HepG2 (cell line): ENCODE measurements at regions not wholly inside any gene's neighbourhood (a gene's known extent, or its start where the extent isn't known, plus 50 kb on each side); places are given as distances from the start of the nearest gene placed in this dataset.

Source experiments
- ATAC-seq: fragments of 200-7000 bp; cut with Tn5 transposase; 3 replicates; pipeline ENCODE4 v1.9.1; 2020; ENCODE audit warnings: mild to moderate bottlenecking, moderate library complexity
- BruUV-seq: library from RNA; stranded (reverse); fragments of 400-500 nt; replicated peaks from 2 replicates; lab custom pipeline; 2021; lab: Mats Ljungman, UMichigan
- CTCF ChIA-PET: fragments of 300-600 bp; formaldehyde crosslinking; extraction: SDS; loops from one replicate; lab custom pipeline; 2021; ENCODE audit warnings: low total read pairs, inconsistent platforms, low intra/inter-chr PET ratio; lab: Yijun Ruan, JAX
- POLR2A ChIA-PET: fragments of 350-600 bp; sonication (Branson Sonifier 250); formaldehyde crosslinking; loops from one replicate; lab custom pipeline; 2020; ENCODE audit warnings: antibody characterized with exemption, inconsistent platforms; lab: Yijun Ruan, JAX
- DNase-seq: peaks from one replicate; pipeline ENCODE4 v3.0.0-alpha.2; 2015; ENCODE audit warnings: low spot score
- FAIRE-seq: peaks from 3 replicates; lab custom pipeline; 2011; peaks lifted over from hg19 to GRCh38; lab: Jason Lieb, UNC
- H2AFZ ChIP-seq: one replicate; pipeline ENCODE4 v1.6.1; 2011; ENCODE audit warnings: low read length, inconsistent platforms
- H3K27ac ChIP-seq: fragments of 300-600 bp; 3 replicates; pipeline ENCODE4 v1.8.0; 2011; ENCODE audit warnings: mixed run types, mild to moderate bottlenecking, mixed read lengths, low read length, inconsistent platforms; ENCODE audit not compliant: insufficient read depth; ENCODE audit errors: extremely low read length
- H3K27me3 ChIP-seq, 2 experiments: fragments of 200-600 bp in 1 of 2; 2 replicates in 1 of 2; 3 replicates in 1 of 2; pipeline versions ENCODE4 v1.6.0 to v1.8.0; 2011; ENCODE audit warnings: low read length in 2 of 2, mild to moderate bottlenecking in 2 of 2, moderate library complexity in 2 of 2, inconsistent platforms in 1 of 2; ENCODE audit not compliant: insufficient read depth in 2 of 2, control insufficient read depth in 1 of 2
- H3K36me3 ChIP-seq, 2 experiments: fragments of 200-600 bp in 1 of 2; replicated peaks in 1 of 2; 2 replicates in 1 of 2; 3 replicates in 1 of 2; pipeline versions ENCODE4 v1.5.1 to v1.8.0; 2011; ENCODE audit warnings: low read length in 2 of 2, inconsistent platforms in 1 of 2; ENCODE audit not compliant: insufficient read depth in 2 of 2, control insufficient read depth in 1 of 2
- H3K4me1 ChIP-seq: 2 replicates; pipeline ENCODE4 v1.5.1; 2012; ENCODE audit warnings: low read length, inconsistent platforms; ENCODE audit not compliant: insufficient read depth
- H3K4me2 ChIP-seq: 2 replicates; pipeline ENCODE4 v1.6.0; 2011; ENCODE audit warnings: low read depth, low read length, inconsistent platforms
- H3K4me3 ChIP-seq, 3 experiments: fragments of 200-600 bp in 1 of 3; sonication (generic), shearing (Covaris generic) in 1 of 3; replicated peaks in 1 of 3; 2 replicates each; pipeline ENCODE4 v1.5.1; 2011 to 2016; ENCODE audit warnings: low read length in 3 of 3, inconsistent platforms in 2 of 3, low read depth in 2 of 3, mild to moderate bottlenecking in 2 of 3, control low read depth in 1 of 3, mixed read lengths in 1 of 3; ENCODE audit not compliant: insufficient read depth in 1 of 3
- H3K79me2 ChIP-seq: one replicate; pipeline ENCODE4 v1.6.1; 2011; ENCODE audit warnings: low read length, inconsistent platforms; ENCODE audit not compliant: insufficient read depth
- H3K9ac ChIP-seq: 2 replicates; pipeline ENCODE4 v1.6.0; 2011; ENCODE audit warnings: mild to moderate bottlenecking, low read depth, low read length, inconsistent platforms; ENCODE audit not compliant: insufficient read depth
- H3K9me3 ChIP-seq: 2 replicates; pipeline ENCODE4 v1.5.1; 2012; ENCODE audit warnings: mild to moderate bottlenecking, low read length
- H4K20me1 ChIP-seq: 2 replicates; pipeline ENCODE4 v1.6.0; 2011; ENCODE audit warnings: inconsistent platforms, mild to moderate bottlenecking, low read length, moderate library complexity; ENCODE audit not compliant: insufficient read depth
- SMAD9 ChIP-seq: sonication (generic); formaldehyde crosslinking; IDR thresholded peaks from 2 replicates; pipeline ENCODE4 v1.5.1; 2020; ENCODE audit warnings: mild to moderate bottlenecking, missing genetic modification reagents
- SMARCE1 ChIP-seq: fragments of 450-650 bp; IDR thresholded peaks from 2 replicates; pipeline ENCODE4 v1.6.1; 2017; ENCODE audit warnings: borderline replicate concordance
- SNRNP70 ChIP-seq: fragments of 200-400 bp; formaldehyde crosslinking; IDR thresholded peaks from 2 replicates; pipeline ENCODE4 v1.6.1; 2017; ENCODE audit warnings: mild to moderate bottlenecking, low read depth, low read length, moderate library complexity
- SOX13 ChIP-seq, 3 experiments: fragments of 450-650 bp in 1 of 3; sonication (generic) in 1 of 3; formaldehyde crosslinking in 1 of 3; IDR thresholded peaks in 2 of 3; conservative IDR thresholded peaks in 1 of 3; 2 replicates each; pipeline versions ENCODE4 v1.5.0 to v1.6.1; 2016 to 2020; ENCODE audit warnings: antibody characterized with exemption in 1 of 3, mild to moderate bottlenecking in 1 of 3, missing compliant biosample characterization in 1 of 3, missing genetic modification reagents in 1 of 3, moderate library complexity in 1 of 3
- ZNF383 ChIP-seq: sonication (generic); formaldehyde crosslinking; IDR thresholded peaks from 2 replicates; pipeline ENCODE4 v1.4.0; 2020; ENCODE audit warnings: missing genetic modification reagents, mild to moderate bottlenecking, borderline replicate concordance
- ZNF460 ChIP-seq: sonication (generic); formaldehyde crosslinking; IDR thresholded peaks from 2 replicates; pipeline ENCODE4 v1.5.1; 2020; ENCODE audit warnings: missing genetic modification reagents, mild to moderate bottlenecking, borderline replicate concordance
- WGBS: methylation state at CpG from one replicate; pipeline ENCODE4 v1.1.6; 2017; ENCODE audit warnings: low lambda C conversion rate; 5-methylcytosine and 5-hydroxymethylcytosine counted together
- in situ Hi-C: cut with HindIII; loops from 2 replicates; pipeline ENCODE4 v1.10.0; 2017; ENCODE audit warnings: low pct_unique_long_range_greater_than_20kb; ENCODE audit not compliant: extremely low pct_ligation_motif_present
- intact Hi-C: fragments of 100-400 bp; cut with micrococcal nuclease; formaldehyde crosslinking; loops from one replicate; pipeline ENCODE4 v1.10.0; 2022; ENCODE audit not compliant: unreplicated experiment
- TF ChIP-seq, protein P1 (sequence below): IDR thresholded peaks from 2 replicates; pipeline ENCODE4 v1.6.1; 2016; ENCODE audit warnings: low read depth, control low read depth
- TF ChIP-seq, protein P2 (sequence below), 2 experiments: fragments of 450-650 bp in 1 of 2; sonication (generic) in 1 of 2; formaldehyde crosslinking; IDR thresholded peaks; 2 replicates each; pipeline versions ENCODE4 v1.5.0 to v1.8.0; 2020 to 2022; ENCODE audit warnings: mild to moderate bottlenecking in 1 of 2, missing genetic modification reagents in 1 of 2
- TF ChIP-seq, protein P3 (sequence below): sonication (generic); formaldehyde crosslinking; IDR thresholded peaks from 2 replicates; pipeline ENCODE4 v1.4.0; 2020; ENCODE audit warnings: mild to moderate bottlenecking, missing genetic modification reagents
- TF ChIP-seq, protein P4 (sequence below): sonication (generic); formaldehyde crosslinking; IDR thresholded peaks from 2 replicates; pipeline ENCODE4 v1.4.0; 2020; ENCODE audit warnings: mild to moderate bottlenecking, low read depth, missing genetic modification reagents

DNA sequence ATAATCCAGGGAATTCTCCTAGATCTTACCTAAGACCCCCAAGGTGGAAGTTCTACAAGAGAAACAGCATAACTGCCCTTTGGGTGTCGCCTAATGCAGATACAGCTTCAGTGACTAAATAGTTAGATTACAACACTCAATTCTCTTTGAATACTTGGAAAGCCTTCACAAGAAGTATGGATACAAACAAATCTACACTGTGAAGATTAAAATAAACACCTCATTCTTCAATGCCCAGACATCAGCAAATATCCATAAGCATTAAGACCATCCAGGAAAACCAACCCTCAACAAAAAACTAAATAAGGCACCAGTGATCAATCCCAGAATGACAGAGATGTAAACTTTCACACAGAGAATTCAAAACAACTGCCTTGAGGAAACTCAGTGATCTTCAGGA is 963.2 kb downstream of the PLOD2 start:
- 20% methylated on average over 1 of the region's 1 CpG for WGBS
- Histone ChIP-seq H3K79me2 (no peaks in the 10 kb centered on the region), H2AFZ (no peak overlapping the region), H3K36me3 (no peaks in the 10 kb centered on the region), H3K4me1 (no peaks in the 10 kb centered on the region), H3K27me3 (no peaks in the 10 kb centered on the region), H4K20me1 (no peaks in the 10 kb centered on the region), H3K27ac (no peak overlapping the region), H3K9ac (no peak overlapping the region), H3K4me3 (no peak overlapping the region), H3K9me3 (no peaks in the 10 kb centered on the region), H3K4me2 (no peak overlapping the region)
- CTCF ChIA-PET = no interaction called here
- POLR2A ChIA-PET = no interaction called here
- in situ Hi-C loops = no loop called here
- TF ChIP-seq, protein P1, sequence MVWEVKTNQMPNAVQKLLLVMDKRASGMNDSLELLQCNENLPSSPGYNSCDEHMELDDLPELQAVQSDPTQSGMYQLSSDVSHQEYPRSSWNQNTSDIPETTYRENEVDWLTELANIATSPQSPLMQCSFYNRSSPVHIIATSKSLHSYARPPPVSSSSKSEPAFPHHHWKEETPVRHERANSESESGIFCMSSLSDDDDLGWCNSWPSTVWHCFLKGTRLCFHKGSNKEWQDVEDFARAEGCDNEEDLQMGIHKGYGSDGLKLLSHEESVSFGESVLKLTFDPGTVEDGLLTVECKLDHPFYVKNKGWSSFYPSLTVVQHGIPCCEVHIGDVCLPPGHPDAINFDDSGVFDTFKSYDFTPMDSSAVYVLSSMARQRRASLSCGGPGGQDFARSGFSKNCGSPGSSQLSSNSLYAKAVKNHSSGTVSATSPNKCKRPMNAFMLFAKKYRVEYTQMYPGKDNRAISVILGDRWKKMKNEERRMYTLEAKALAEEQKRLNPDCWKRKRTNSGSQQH = no peak
- TF ChIP-seq, protein P2, sequence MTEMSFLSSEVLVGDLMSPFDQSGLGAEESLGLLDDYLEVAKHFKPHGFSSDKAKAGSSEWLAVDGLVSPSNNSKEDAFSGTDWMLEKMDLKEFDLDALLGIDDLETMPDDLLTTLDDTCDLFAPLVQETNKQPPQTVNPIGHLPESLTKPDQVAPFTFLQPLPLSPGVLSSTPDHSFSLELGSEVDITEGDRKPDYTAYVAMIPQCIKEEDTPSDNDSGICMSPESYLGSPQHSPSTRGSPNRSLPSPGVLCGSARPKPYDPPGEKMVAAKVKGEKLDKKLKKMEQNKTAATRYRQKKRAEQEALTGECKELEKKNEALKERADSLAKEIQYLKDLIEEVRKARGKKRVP (CRISPR knock-in tag; IDR thresholded peaks at IDR 0.05) = no peak
- TF ChIP-seq ZNF383 = no peak
- TF ChIP-seq, protein P3, sequence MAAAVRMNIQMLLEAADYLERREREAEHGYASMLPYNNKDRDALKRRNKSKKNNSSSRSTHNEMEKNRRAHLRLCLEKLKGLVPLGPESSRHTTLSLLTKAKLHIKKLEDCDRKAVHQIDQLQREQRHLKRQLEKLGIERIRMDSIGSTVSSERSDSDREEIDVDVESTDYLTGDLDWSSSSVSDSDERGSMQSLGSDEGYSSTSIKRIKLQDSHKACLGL = no peak
- no peak for TF ChIP-seq SOX13 (IDR thresholded peaks at IDR 0.05)
- no peak for TF ChIP-seq SOX13 (CRISPR knock-in tag; conservative IDR thresholded peaks at IDR 0.05 in 1 of 2, IDR thresholded peaks at IDR 0.05 in 1 of 2)
- TF ChIP-seq, protein P4, sequence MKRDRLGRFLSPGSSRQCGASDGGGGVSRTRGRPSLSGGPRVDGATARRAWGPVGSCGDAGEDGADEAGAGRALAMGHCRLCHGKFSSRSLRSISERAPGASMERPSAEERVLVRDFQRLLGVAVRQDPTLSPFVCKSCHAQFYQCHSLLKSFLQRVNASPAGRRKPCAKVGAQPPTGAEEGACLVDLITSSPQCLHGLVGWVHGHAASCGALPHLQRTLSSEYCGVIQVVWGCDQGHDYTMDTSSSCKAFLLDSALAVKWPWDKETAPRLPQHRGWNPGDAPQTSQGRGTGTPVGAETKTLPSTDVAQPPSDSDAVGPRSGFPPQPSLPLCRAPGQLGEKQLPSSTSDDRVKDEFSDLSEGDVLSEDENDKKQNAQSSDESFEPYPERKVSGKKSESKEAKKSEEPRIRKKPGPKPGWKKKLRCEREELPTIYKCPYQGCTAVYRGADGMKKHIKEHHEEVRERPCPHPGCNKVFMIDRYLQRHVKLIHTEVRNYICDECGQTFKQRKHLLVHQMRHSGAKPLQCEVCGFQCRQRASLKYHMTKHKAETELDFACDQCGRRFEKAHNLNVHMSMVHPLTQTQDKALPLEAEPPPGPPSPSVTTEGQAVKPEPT (CRISPR knock-in tag) = no peak
- TF ChIP-seq SNRNP70 = no peak
- no peak for TF ChIP-seq SMARCE1
- TF ChIP-seq SMAD9 (CRISPR knock-in tag) = no peak
- TF ChIP-seq ZNF460 (CRISPR knock-in tag) = no peak
- FAIRE-seq (no peak), DNase-seq (no peak), ATAC-seq (no peak)
- no TSS peak for BruUV-seq
- intact Hi-C loops = no loop called here
